Upper lobe of left lung (tissue), 6 donors: ENCODE measurements at regions not wholly inside any gene's neighbourhood (a gene's known extent, or its start where the extent isn't known, plus 50 kb on each side); places are given as distances from the start of the nearest gene placed in this dataset.

Experiments used
- ATAC-seq, 2 donors: fragments of 200-7000 bp; cut with Tn5 transposase; one replicate each; pipeline ENCODE4 v1.9.1; 2022; ENCODE audit warnings: mild to moderate bottlenecking in 2 of 2, moderate library complexity in 2 of 2; ENCODE audit not compliant: low FRiP score in 2 of 2
- DNase-seq, 2 donors: peaks; one replicate each; pipeline ENCODE4 v3.0.0-alpha.2; 2019 to 2020
- H3K27ac ChIP-seq, 4 donors: fragments of 200-600 bp; sonication (generic); one replicate each; pipeline ENCODE4 v1.5.1; 2016 to 2019
- H3K27me3 ChIP-seq, 4 donors: fragments of 200-600 bp; sonication (generic); one replicate each; pipeline ENCODE4 v1.5.1; 2017 to 2019
- H3K36me3 ChIP-seq, 4 donors: fragments of 200-600 bp; sonication (generic); one replicate each; pipeline ENCODE4 v1.5.1; 2016 to 2019
- H3K4me1 ChIP-seq, 4 donors: fragments of 200-600 bp; sonication (generic); one replicate each; pipeline ENCODE4 v1.5.1; 2018 to 2019
- H3K4me3 ChIP-seq, 4 donors: fragments of 200-600 bp; sonication (generic); one replicate each; pipeline ENCODE4 v1.5.1; 2017 to 2019; ENCODE audit warnings: mild to moderate bottlenecking in 2 of 4, moderate library complexity in 1 of 4
- H3K9me3 ChIP-seq, 4 donors: fragments of 200-600 bp; sonication (generic); one replicate each; pipeline ENCODE4 v1.5.1; 2018 to 2019
- CTCF ChIP-seq, 6 experiments: fragments of 450-650 bp in 4 of 6; fragments of 200-600 bp in 2 of 6; sonication (generic) in 2 of 6; IDR thresholded peaks; one replicate each; pipeline ENCODE4 v1.5.1; 2016 to 2019; ENCODE audit warnings: antibody characterized with exemption in 6 of 6
- EP300 ChIP-seq, 4 donors: sonication (generic); formaldehyde crosslinking; IDR thresholded peaks; one replicate each; pipeline ENCODE4 v1.5.1; 2017; ENCODE audit warnings: antibody characterized with exemption in 4 of 4, control low read depth in 2 of 4
- POLR2A ChIP-seq, 4 donors: fragments of 450-650 bp; IDR thresholded peaks; one replicate each; pipeline ENCODE4 v1.5.1; 2016 to 2017; ENCODE audit warnings: antibody characterized with exemption in 4 of 4, mild to moderate bottlenecking in 2 of 4
- POLR2AphosphoS5 ChIP-seq, 2 donors: sonication (generic); formaldehyde crosslinking; IDR thresholded peaks; one replicate each; pipeline ENCODE4 v1.5.1; 2017; ENCODE audit warnings: antibody characterized with exemption in 2 of 2
- WGBS, 2 donors: methylation state at CpG; one replicate each; pipeline ENCODE4 v1.1.5; 2017 to 2018; 5-methylcytosine and 5-hydroxymethylcytosine counted together
- donor health status: DM: no; HTN: no; CAD: no; lungs with moderate emphysema.
- donor health status: DM: no; HTN: yes; CAD: no; lungs with severe emphysema.

- TF ChIP-seq POLR2AphosphoS5 (IDR thresholded peaks at IDR 0.05) (no peak), POLR2A (IDR thresholded peaks at IDR 0.05) (no peak), CTCF (IDR thresholded peaks at IDR 0.05) (no peak), EP300 (IDR thresholded peaks at IDR 0.05) (no peak)
- H3K4me1 ChIP-seq: no peaks in the 10 kb centered on the region
- 73 to 86% methylated on average over 1 of the region's 1 CpG for WGBS, 2 donors
- H3K4me3 ChIP-seq: no peak overlapping the region
- ATAC-seq (no peak), DNase-seq (no peak)
- no peaks in the 10 kb centered on the region for H3K36me3 ChIP-seq
- no peaks in the 10 kb centered on the region for H3K27me3 ChIP-seq
- no peak overlapping the region for H3K27ac ChIP-seq
- no peaks in the 10 kb centered on the region for H3K9me3 ChIP-seq
These were observed 156.5 kb downstream of the TFAP2A start for GRCh38 chr6:10258341-10258740.

GRCh38 chr6:10256113-10256690 is 158.7 kb downstream of the TFAP2A start:
- DNase-seq (no peak), ATAC-seq (no peak)
- Histone ChIP-seq H3K27ac (no peak overlapping the region), H3K27me3 (no peaks in the 10 kb centered on the region), H3K4me1 (no peaks in the 10 kb centered on the region), H3K9me3 (no peaks in the 10 kb centered on the region), H3K36me3 (no peaks in the 10 kb centered on the region), H3K4me3 (no peak overlapping the region)
- WGBS, 2 donors: 88 to 95% methylated on average over 3 of the region's 3 CpGs
- no peak for TF ChIP-seq POLR2AphosphoS5 (IDR thresholded peaks at IDR 0.05)
- TF ChIP-seq CTCF (IDR thresholded peaks at IDR 0.05): peak in 1 of 6 experiments; percentile 4
- TF ChIP-seq EP300 (IDR thresholded peaks at IDR 0.05): no peak
- TF ChIP-seq POLR2A (IDR thresholded peaks at IDR 0.05): no peak

- H3K4me1 ChIP-seq: no peaks in the 10 kb centered on the region
- ATAC-seq (no peak), DNase-seq (no peak)
- no peaks in the 10 kb centered on the region for H3K9me3 ChIP-seq
- no peak overlapping the region for H3K4me3 ChIP-seq
- TF ChIP-seq POLR2AphosphoS5 (IDR thresholded peaks at IDR 0.05): no peak
- 78 to 92% methylated on average over 3 to 4 of the region's 4 CpGs for WGBS, 2 donors
- H3K27me3 ChIP-seq: no peaks in the 10 kb centered on the region
- no peak overlapping the region for H3K27ac ChIP-seq
- H3K36me3 ChIP-seq: no peaks in the 10 kb centered on the region
These were observed 164.1 kb downstream of the TFAP2A start for GRCh38 chr6:10250655-10251220.

- DNase-seq: no peak
- H3K4me3 ChIP-seq: no peak overlapping the region
- no peaks in the 10 kb centered on the region for H3K9me3 ChIP-seq
- no peak for ATAC-seq
- H3K27ac ChIP-seq: no peak overlapping the region
- TF ChIP-seq POLR2AphosphoS5 (IDR thresholded peaks at IDR 0.05) (no peak), CTCF (IDR thresholded peaks at IDR 0.05) (no peak), EP300 (IDR thresholded peaks at IDR 0.05) (no peak), POLR2A (IDR thresholded peaks at IDR 0.05) (no peak)
- WGBS, 2 donors: 47 to 54% methylated on average over 7 of the region's 7 CpGs
- H3K27me3 ChIP-seq: no peaks in the 10 kb centered on the region
- H3K36me3 ChIP-seq: no peaks in the 10 kb centered on the region
- H3K4me1 ChIP-seq: no peaks in the 10 kb centered on the region
These were observed 166.5 kb downstream of the TFAP2A start for GRCh38 chr6:10248378-10248843.

GRCh38 chr6:10237298-10238038 is 177.4 kb downstream of the TFAP2A start:
- no peak for TF ChIP-seq CTCF (IDR thresholded peaks at IDR 0.05)
- TF ChIP-seq POLR2A (IDR thresholded peaks at IDR 0.05): no peak
- TF ChIP-seq POLR2AphosphoS5 (IDR thresholded peaks at IDR 0.05): no peak
- TF ChIP-seq EP300 (IDR thresholded peaks at IDR 0.05): no peak

More at GRCh38 chr6:10237298-10238038, 177.4 kb downstream of the TFAP2A start:
- Histone ChIP-seq H3K36me3 (no peaks in the 10 kb centered on the region), H3K4me3 (no peak overlapping the region), H3K27ac (no peak overlapping the region), H3K9me3 (no peaks in the 10 kb centered on the region), H3K4me1 (no peaks in the 10 kb centered on the region), H3K27me3 (no peaks in the 10 kb centered on the region)
- DNase-seq: no peak
- 78% methylated on average over 10 of the region's 10 CpGs for WGBS, 2 donors
- ATAC-seq: peak in 1 of 2 donors; percentile 53
